ENCODE measurements at regions not wholly inside any gene's neighbourhood (a gene's known extent, or its start where the extent isn't known, plus 50 kb on each side); places are given as distances from the start of the nearest gene placed in this dataset.

DNA sequence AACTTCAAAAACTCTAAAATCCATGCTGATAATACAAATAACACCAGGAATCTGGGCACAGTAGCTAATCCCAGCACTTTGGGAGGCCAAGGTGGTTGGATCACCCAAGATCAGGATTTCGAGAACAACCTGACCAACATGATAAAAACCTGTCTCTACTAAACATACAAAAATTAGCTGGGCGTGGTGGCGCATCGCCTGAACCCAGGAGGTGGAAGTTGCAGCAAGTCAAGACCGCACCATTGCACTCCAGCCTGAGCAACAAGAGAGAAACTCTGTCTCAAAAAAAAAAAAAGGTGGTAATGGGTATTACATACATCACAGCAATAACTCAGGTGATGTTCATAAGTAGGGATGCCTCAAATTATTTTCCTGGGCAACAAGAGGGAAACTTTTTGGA, 315.0 kb upstream of the MEOX2 start:
- DNase-seq (ENCODE audit: low spot score) = no peak

DNA sequence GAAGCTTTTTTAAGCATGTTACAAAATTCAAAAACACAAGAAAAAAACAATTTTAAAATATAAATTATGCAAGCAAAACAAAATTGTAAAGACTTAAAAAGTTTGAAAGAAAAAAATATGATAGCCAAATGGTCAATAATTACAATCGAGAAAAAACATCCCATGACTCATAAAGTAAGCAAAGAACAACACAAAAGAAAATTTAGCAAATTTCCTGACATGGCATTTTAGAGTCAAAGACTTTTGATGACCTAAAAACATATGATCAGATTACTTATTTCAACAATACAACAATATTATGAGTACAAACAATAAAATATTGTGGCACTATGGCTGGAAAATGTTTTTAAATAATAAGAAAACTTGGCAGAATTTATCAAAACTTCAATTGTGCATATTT, 312.1 kb upstream of the MEOX2 start:
- no peak for DNase-seq (ENCODE audit: low spot score)

DNA sequence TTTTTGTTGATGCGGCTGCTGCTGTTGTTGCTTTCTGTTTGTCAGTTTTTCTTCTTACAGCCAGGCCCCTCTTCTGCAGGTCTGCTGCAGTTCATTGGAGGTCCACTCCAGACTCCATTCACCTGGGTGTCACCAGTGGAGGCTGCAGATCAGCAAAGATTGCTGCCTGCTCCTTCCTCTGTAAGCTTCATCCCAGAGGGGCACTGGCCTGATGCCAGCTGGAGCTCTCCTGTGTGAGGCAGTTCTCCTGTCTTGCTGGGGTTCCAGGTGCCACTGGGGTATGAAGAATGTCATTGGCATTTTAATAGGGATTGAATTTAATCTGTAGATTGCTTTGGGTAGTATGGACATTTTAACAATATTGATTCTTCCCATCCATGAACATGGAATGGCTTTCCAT, 308.5 kb upstream of the MEOX2 start:
- DNase-seq (ENCODE audit: low spot score) = no peak

DNA sequence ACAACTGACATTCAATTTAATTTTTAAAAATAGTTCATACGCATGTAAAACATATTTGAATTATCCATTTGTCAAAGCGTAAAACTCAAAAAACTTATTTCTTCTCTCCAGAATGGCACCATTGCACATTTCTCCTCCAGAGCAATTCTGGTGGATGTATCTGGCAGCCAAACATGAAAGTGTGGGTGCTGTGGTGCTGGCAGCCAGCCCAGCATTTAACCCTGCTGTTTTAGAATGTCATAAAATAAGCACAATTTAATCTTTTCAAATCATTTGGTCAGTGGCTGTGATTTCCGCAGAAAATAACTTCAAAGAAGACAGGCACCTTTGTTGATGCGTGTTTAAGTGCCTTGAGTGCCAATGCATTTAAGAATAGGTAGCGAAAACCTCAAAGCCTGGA, 302.7 kb upstream of the MEOX2 start:
- no peak for DNase-seq (ENCODE audit: low spot score)

DNA sequence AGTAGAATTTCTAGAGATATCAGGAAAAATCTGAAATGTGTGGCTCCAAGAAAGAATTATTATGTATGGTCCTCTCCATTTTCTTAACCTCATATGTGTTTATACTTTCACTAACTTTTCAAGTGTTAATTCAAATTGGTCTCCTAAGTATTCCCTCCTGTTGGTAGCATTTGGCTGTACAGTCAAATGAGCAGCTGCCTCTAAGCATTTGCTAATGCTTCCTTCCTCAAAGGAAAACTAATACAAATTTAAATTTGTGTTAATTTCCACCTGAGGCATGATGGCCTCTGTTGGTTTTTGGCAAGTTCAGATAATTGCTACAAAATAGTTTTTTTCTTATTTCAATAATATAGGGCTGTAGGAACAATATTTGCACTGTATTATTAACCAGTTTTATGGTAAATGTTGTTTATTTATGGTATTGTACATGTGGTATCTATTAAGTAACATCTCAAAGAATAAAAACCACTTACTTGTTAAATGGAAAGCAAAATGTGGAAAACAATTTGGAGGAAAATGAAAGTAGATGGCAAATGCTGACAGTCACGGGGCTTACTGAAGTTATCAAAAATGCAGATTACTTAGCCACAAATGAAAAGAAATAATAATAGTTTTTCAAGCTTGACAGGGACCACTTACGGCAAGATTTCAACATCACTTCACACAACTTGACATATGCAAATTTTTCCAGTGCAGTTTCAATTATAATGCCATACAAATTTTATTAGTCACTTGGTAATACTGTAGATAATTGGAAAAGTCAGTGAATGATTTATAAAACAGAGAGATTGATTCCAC, 299.3 kb upstream of the MEOX2 start:
- DNase-seq (ENCODE audit: low spot score) = no peak

DNA sequence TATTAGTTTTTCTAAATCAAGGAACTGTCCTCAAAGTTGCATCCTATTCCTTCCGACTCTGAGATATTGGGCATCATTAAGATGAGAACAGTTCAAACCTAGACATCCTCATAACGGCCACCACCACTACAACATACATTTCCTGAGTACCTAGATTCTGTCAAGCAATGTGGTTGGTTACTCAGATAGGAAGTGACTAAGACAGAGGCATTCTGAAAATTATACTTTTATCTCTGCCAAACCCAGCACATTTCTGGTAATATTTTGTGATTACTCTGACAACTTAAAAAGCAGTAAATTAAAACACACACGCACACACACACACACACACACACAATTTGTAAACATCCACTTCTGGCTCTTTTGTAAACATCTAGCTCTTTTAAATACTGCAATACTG, 291.2 kb upstream of the MEOX2 start:
- no peak for DNase-seq (ENCODE audit: low spot score)

DNA sequence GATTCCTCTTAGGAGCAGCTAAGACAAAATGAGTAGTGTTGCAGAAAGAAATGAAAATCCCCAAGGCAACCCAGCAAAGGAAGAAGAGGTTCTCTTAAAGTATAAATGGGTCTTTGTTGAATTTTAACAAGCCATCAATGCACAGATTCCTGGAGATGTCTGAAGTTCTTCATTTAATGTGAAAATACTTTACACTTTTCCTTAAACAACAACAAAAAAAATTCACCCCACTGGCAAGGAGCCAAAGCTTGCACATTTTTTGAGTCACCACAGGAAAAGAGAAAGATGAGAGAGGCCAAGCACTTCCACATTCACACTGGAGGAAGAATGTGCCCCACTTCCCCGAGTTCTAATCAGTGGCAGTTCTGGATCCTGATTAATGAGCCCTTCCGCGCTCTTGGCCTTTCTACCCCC, 286.4 kb upstream of the MEOX2 start:
- DNase-seq (ENCODE audit: low spot score) = peak; percentile 83

DNA sequence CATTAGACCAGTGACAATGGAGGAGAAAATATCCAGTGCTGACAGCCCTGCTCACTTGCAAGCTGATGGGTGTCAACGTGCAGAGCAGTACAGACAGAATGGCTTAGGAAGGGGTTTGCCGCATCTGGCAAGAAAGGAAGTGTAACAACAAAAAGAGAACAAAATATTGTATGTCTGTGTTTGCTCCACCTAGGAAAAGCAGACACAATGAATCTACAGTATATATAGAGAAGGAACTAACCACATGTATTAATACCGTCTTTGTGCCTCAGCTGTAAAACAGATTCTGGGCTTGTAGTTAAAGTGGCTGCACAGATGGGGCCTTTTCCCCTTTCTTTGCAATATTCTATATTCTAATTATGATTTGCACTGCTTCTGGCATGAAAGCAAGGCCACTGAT, 281.1 kb upstream of the MEOX2 start:
- peak; percentile 74 for DNase-seq (ENCODE audit: low spot score)

DNA sequence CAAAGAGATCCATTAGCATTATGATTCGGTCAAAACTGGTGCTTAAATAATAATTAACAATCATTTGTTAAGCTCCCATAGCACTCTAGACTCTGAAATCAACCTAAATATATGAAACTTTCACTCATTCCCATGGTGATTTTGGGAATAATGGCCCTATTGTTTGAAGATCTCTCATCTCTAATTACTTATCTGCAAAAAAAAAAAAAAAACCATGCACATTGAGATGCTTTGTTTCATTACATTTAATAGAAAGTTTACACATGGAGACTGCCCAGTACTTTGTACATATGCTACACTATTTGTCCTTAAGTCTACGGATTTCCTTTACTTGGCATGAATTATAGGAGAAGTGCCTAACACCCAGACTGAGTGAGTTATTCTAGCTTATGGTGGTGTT, 280.6 kb upstream of the MEOX2 start:
- DNase-seq (ENCODE audit: low spot score) = peak; percentile 75

DNA sequence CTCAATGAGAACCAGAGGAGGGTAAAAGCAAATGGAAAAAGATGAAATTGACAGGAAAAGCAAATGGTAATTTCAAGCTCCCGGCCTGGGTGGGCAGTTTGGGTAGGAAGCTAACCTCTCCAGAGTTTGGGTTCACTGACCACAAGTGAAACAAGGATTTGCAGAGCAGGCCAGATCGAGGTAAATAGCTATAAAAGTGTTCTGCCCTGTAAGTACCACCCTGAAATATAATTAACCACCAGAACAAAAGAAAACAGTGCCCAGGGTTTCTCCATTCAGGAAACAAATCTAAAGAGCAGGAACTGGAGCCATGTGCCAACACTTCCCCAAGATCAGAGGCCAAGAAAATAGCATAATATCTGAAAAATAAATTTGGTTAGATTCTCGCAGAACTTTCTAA, 276.7 kb upstream of the MEOX2 start:
- no peak for DNase-seq (ENCODE audit: low spot score)

DNA sequence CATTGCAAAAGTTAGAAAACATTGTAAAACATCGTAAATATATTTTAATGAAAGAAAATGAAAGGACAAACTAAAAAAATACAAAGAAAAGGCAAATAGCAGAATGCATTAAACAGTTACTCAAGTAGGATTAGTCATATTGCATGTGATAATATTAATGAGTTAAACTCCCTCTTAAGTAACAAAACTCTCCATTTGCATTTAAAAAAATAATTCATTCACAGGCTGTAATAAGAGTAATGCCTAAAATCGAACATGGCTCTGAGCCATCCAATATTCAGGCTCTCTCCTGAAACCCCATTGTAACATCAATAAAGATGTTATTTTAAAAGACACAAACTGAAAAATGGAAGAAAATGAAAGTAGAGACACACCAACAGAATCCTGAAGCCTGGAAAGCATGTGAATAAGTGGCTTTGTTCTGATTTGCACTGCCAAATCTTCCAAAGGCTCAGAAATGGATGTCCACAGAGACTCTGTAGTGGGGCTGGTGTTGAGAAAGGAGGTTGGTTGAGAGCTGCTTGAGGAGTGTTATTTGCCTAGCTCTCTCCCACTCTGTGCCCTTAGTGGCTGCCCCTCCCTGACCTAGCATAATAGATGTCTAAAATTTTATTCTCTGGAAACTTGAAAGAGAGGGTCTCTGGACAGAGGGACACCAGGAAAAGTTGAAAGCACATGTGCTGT, 268.3 kb upstream of the MEOX2 start:
- peak; percentile 43 for DNase-seq (ENCODE audit: low spot score)

DNA sequence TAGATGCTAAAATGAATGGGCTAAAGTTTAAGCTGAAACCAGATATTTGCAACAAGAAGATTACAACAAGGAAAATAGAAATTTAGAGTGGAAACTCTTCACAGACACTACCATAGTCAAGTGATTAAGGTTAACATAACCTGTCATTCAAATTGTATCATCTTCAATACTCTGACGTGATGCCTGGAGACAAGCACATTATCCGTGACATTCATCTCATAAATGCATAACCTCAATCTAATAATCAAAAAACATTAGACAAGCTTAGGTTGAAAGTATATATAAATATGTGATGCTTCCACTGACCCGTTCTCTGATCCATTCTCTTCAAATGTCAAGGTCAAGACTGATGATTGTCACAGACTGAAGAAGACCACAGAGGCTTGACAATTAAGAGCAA, 263.8 kb upstream of the MEOX2 start:
- no peak for DNase-seq (ENCODE audit: low spot score)

DNA sequence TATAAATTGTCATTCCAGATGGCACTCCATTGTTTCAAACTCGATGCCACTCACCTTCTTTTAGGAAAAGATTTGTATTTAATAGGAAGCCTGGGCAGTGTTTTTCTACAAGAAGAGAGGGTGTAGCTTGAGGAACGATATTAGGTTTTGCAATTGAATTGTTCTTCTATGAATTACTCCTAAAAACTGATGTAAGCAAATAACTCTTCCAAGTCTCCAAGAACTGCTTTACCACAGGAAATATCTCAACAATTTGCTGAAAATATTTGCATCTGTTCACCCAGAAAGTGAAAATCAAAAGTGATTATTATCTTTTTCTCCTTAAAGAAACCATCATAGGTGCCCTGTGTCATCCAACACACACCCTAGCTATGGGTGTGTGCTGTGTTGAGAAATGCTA, 261.3 kb upstream of the MEOX2 start:
- no peak for DNase-seq (ENCODE audit: low spot score)

DNA sequence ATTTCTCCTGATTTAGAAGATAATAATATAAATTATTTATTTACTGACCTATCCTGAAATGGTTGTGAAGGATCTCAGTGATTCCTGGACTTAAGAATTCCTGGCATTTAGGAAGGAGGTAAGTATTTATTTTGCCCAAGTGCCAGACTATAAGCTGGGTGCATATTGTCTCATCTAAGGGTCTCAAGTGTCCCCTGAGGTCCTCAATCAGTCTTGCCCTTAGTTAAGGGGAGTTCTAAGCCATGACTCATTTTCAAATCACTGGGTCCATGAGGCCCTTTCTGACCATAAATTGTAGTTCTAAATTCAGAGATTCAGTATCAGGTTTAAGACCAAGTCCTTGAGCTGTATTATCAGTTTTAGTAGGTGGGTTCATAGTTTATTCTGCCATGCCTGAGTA, 251.6 kb upstream of the MEOX2 start:
- no peak for DNase-seq (ENCODE audit: low spot score)

DNA sequence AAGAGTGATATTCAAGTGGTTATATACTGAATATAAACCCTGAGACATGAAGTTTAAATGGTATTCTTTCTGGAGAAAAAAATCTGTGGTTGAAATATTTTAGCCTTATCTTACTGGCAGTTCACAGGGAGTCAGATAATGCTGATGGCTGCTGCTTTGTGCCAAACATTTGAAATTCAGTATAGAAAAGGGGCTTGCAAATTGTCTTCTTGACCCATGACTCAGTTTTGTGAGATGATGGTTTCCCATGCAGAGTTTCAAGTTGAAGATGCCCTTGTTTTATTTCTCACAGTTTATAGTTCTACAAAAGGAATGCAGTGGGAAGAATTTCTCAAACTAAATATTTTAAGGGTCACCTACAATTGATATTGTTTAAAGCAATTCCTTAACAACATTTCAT, 251.1 kb upstream of the MEOX2 start:
- DNase-seq (ENCODE audit: low spot score) = no peak

DNA sequence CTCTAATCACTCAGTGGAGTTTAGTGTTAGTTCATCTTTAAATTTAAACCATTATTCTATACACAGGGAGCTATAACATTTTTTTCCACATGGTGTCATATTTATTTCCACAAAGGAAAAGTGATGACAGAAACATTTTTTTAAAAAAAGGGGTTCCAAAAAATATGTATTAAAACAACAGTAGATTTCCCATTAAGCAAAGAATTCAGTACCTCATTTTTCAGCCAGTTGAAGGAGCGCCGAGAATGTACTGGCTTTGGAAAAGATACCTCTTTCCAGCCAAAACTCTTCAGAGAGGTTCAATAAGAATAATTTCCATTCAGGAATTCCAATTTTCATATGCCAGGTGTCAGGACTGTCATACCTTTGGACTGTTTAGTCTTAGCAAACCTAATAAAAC, 250.5 kb upstream of the MEOX2 start:
- DNase-seq (ENCODE audit: low spot score) = no peak

DNA sequence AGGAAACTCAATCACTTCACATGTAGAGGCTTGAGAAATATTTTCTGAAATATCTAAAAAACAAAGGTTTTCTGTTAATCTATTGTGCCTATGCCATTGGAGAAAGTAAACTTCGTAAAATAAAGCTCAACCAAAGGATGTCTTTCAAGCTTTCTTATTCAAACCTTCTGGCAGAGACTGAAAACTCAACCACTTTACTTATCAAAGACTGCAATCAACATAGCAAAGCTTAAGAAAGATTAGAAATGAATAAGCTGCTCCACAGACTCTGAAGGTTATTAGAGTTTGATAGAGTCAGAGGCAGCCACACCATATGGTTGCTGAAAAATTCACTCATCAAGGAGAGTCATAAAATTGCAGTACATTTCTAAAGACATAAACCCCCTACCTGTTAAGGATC, 245.8 kb upstream of the MEOX2 start:
- no peak for DNase-seq (ENCODE audit: low spot score)

DNA sequence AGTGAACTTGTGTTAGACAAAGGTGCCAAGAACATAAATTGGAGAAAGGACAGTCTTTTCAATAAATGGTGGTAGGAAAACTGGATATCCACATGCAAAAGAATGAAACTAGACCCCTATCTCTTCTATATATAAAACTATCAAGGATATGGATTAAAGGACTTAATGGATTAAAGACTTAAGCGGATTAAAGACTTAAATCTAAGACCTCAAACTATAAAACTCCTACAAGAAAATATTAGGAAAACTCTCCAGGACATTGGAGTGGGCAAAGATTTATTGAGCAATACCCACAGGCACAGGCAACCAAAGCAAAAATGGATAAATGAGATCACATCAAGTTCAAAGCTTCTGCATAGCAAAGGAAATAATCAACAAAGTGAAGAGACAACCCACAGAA, 242.9 kb upstream of the MEOX2 start:
- no peak for DNase-seq (ENCODE audit: low spot score)

DNA sequence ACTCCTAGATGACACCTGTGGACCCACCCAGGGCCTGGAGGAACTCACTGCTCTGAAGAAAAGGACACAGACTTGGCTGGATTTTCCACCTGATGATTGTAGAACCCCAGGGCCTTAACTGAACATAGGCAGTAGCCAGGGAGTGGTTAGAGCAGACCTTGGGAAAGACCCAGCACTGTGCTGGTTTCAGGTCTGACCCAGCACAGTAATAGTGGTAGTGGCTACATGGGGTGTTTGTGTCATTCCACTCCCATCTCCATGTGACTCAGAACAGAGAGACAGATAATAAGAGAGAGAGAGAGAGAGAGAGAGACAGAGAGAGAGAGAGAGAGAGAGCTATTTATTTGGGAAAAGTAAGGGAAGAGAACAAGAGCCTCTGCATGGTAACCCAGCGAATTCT, 239.1 kb upstream of the MEOX2 start:
- DNase-seq (ENCODE audit: low spot score) = no peak

DNA sequence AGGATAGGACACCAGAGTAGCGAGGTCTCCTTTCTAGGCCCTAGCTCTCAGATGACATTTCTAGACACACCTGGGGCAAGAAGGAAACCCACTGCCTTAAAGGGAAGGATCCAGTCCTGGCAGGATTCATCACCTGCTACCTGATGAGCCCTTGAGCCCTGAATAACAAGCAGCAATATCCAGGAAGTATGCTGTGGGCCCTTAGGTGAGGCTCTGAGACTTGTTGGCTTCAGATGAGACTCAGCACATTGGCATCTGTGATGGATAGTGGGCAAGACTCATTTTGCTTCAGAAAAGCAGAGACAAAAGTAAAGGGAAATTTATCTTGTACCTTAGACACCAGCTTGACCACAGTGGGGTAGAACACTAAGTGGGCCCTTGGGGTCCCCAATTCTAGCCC, 238.4 kb upstream of the MEOX2 start:
- DNase-seq (ENCODE audit: low spot score) = no peak

DNA sequence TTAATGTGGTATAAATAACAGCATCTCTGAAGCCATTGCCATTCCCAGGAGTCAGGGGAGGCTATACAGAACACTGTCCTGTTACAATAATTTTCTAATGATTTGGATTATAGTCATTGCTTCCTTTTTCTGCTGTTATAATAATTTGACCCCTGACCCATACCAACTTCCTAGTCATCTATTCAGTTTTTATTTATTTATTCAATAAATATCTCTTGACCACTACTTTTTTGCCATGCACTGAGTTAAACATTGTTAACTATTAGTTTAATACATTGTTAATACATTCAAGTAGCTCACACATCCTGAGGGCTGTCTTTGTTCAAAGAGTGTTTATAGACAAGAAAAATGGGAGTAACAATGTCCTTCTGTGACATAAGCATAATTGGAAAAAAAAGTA, 235.5 kb upstream of the MEOX2 start:
- DNase-seq (ENCODE audit: low spot score) = peak; percentile 4

DNA sequence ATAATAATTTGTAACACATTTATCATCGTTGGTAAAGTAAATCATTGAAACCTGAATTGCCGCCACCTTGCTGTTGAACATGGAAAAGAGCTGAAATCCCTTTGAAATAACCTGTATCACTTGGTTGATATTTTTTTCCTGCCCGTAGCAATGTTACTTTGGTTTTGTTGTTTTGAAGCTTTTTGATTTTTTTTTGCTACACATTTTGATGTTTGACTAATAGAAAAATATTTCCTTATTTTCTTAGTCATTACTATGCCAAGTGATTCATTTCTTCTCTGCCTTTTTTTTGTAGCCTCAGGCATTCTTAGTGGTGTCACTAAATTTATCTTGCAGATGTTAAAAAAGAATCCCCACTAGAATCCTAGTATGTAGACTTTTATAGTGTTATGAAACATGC, 235.1 kb upstream of the MEOX2 start:
- DNase-seq (ENCODE audit: low spot score) = peak; percentile 5

DNA sequence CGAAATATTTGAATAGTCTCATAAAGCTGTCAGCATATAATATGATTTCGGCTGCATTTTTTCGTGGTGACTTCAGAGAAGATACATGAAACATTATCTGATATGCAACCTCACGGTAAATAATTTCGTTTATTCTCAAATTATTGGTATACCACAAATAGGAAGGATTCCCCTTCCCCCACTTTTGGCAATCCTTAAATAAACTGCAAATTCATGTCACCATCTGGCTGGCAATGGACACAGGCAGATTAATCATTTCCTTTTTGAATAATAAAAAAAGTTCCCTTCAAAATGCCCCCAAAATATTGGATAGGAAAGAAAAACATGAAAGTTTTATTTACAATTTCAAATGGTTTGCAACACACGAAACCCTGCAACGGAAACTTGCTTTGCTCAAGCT, 234.5 kb upstream of the MEOX2 start:
- DNase-seq (ENCODE audit: low spot score) = no peak

All from COLO829 (cell line).